ENCODE measurements at regions not wholly inside any gene's neighbourhood (a gene's known extent, or its start where the extent isn't known, plus 50 kb on each side); places are given as distances from the start of the nearest gene placed in this dataset.
"Not testable (repeated sequence)": the region's sequence is repeated elsewhere in the genome, so short reads cannot be mapped to it uniquely, and the experiment has no call there.

DNA sequence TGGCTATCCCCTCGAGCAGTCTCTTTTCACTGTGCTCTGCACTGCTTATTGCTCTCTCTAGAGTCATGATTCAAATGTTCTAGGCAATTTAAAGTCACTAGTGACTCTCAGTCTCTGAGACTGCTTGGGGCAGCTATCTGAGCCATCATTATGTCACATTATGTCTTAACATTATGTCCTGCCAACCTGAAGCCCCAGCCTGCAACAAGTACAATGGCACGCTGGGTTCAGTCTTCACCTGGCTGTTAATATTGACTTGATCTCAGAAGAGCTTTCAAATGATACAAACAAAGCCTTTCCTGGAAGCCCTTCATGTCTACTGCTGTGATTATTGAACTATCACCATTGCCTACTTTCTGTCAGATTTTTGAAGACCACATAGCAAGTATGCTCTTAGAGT, 128.1 kb upstream of the GRM7 start:
- DNase-seq, result no peak

DNA sequence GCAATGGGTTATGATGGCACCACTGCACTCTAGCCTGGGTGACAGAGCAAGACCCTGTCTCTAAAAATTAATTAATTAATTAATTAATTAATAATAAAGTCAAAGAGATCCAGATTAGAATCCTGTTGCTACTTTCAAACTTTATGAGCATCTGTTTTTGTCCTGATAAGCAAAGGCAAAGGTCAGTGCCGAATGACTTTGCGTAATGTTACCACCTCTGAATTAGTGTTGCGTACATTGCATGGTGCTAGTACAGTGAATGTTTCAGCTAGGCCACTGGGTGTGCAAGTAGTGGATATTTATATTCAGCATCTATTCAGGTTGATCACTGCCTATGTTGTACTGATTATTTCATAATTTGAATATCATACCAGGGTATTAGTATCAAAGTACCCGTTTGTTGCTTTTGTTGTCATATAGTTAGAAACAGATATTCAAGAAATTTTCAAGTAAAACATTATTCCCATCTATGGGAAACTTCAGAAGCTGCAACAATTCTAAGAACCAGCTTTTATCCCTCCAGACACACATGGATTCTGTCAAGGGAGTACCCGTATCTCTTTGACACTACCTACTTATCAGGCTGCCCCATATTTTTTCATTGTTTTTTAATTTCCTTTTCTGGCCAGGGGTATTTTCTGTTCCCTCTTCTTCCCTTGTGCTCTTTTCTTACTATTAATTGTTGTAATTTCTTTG, 127.1 kb upstream of the GRM7 start:
- no peak for DNase-seq

DNA sequence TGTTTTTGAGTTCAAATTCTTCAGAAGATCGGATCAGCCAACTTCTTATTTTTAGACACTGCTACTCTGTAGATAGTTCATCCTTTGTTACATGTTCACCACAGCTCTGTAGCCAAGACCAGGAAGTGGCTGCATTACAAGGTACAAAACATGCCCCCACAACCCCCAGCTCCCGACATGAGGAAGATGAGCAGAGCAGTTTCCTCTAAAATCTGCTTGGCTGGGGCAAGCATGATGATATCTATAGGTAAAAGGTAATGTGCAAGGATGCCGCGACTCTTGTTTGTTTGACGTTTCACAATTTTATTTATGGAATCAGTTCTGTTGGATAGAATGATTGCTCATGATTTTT, 126.5 kb upstream of the GRM7 start:
- DNase-seq, result no peak

- no peak for DNase-seq
These were observed 123.9 kb upstream of the GRM7 start for GRCh38 chr3:6736836-6737629.

- no peak for DNase-seq
These were observed 123.3 kb upstream of the GRM7 start for GRCh38 chr3:6737630-6738029.

DNA sequence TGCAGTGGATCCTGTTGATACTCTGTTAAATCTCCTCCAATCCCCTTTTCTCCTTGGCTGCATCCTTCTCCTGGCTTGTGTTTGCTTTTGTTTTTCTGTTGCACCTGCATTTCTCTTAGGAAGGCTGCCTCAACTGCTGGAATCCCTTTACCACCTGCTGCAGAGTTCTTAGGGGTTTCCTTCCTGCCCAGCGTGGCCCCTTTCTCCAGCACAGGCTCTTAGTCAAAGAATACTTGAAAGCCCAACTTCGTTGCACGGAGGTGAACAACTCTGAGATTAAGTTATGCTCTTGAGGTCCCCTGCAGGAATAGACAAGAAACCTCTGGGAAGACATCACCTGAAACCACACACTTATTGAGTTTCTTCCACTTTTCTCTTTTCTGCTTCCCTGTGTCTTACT, 121.6 kb upstream of the GRM7 start:
- no peak for DNase-seq

DNA sequence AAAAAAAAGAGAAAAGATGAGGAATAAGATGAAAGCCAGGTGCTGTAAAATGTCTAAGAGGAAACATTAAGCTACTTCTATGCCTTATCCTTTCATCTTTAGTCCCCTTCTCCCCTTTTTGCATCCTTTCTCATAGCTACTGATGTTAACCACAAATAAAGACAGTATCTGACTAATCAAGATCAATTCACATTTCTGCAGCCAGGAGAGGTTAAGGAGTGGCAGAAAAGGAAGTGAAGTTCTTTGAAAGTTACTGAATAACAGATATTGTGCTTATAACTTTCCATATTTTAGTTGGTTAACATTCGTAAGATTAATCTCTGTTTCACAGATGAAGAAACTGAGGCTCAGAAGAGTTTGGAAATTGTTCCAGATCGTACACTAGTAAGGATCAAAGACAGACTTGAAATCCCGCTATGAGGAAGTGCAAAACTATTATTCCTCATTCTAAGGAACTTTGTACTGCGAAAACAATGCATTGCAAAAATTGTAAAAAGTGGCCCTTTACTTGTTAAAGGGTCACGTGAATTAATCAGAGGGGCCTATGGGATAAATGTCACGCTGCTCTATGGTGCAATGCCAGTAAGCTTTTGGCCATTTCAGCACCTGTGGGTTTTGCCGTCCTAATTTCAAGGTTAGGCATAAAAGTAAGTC, 117.7 kb upstream of the GRM7 start:
- no peak for DNase-seq

- DNase-seq, result no peak
These were observed 114.5 kb upstream of the GRM7 start for GRCh38 chr3:6746443-6746842.

GRCh38 chr3:6747017-6747416, 113.9 kb upstream of the GRM7 start:
- no peak for DNase-seq

DNA sequence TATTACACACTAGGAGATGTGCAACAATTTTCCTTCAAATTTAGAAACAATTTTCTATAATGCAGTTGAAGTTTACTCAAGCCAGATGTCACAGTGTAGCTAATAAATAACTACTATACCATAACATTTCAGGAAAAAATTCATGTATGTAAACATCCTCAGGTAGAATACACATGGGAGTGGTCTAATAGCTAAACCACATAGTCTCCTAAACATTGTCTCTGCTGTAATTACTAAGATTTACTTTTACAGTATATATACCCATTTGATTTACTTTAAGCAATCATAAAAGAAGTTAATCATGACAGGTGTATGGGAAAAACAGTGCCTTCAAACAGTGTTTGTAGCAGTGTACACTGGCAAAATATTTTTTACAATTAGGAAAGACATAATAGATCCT, 110.1 kb upstream of the GRM7 start:
- DNase-seq, result no peak

- DNase-seq, result no peak
These were observed 107.4 kb upstream of the GRM7 start for GRCh38 chr3:6753536-6753935.

DNA sequence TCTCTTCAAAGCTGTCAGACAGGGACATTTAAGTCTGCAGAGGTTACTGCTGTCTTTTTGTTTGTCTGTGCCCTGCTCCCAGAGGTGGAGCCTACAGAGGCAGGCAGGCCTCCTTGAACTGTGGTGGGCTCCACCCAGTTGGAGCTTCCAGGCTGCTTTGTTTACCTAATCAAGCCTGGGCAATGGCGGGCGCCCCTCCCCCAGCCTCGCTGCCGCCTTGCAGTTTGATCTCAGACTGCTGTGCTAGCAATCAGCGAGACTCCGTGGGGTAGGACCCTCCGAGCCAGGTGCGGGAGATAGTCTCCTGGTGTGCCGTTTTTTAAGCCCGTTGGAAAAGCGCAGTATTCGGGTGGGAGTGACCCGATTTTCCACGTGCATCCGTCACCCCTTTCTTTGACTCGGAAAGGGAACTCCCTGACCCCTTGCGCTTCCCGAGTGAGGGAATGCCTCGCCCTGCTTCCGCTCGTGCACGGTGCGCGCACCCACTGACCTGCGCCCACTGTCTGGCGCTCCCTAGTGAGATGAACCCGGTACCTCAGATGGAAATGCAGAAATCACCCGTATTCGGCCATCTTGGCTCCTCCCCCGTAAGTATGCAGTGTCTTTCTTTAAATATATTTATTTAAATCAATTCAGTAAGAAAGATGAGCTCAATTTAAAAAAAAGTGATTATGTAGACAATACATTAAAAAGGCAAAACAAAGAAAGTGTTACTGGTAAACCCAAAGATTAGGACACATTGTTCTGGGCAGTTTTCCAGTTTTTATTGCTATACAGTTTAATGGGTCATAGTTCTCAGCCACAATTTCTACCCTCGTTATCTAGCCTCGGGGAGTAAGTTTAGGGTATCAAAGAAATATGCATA, 91.2 kb upstream of the GRM7 start:
- DNase-seq, result not testable (repeated sequence)

- DNase-seq, result no peak
These were observed 90.6 kb upstream of the GRM7 start for GRCh38 chr3:6770397-6770690.

GRCh38 chr3:6771171-6771570, 89.7 kb upstream of the GRM7 start:
- DNase-seq, result no peak

GRCh38 chr3:6779140-6779539, 81.8 kb upstream of the GRM7 start:
- no peak for DNase-seq

DNA sequence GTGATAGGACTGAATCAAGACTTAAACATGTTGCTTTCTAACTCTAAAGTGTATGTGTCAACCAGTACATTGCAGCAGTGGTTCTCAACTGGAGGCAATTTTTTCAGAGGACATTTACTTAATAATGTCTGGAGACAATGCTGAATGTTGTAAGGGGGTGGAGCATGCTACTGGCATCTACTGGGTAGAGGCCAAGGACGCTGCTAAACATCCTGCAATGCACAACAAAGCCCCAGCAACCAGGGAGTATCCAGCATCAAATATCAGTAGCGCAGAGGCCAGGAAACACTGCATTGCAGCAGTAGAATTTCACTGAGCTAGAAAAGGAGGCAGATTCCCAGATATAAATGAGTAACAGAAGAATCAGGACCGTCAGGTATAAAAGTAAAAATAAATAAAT, 79.8 kb upstream of the GRM7 start:
- no peak for DNase-seq

DNA sequence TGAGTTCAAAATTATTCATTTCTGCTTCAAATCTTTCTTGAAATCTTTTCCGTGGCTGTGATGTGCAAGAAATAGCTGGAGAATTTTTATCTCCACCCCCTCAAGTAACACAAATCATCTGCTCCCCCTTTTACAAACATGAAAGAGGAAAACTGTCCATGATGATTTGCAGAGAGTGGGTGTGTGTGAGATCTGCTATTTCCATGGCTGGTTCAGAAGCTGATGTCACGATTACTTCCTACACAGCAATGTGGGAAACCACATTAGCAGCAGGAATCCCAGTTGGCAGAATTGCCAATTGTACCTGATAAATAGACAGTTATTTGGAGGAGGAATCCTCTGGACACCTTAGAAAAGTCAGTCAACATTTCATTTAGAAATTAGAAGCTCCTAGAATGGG, 75.2 kb upstream of the GRM7 start:
- DNase-seq, result no peak

- DNase-seq, result peak; percentile 2
These were observed 69.8 kb upstream of the GRM7 start for GRCh38 chr3:6791161-6791560.

DNA sequence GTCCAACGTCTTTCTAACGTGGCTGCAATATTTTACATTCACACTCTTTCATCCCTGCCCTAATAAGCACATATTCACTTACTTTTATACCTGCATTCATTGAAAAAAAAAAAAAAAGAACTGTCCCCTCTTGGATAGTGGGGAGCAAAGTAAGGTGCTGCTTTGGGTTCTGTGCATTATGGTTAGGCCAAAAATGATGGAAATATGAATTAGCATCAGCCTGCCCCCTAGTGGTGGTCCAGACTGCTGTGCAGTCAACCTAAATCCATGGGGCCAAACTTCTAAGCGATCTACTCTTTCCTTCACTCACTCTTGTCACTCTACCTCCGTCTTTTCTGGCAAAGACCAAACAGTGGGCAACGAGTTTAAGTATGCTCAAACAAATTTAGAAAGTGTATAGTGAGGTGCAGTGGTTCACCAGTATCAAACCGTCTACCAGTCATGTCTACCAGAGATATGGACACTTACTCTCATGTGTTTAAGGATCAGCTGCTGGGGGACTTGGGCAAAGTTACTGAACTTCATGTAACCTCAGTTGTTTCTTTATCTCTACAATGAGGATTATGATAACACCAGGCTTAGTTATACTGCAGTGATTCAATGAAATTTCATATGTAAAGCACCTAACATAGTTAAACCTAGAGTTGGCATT, 61.5 kb upstream of the GRM7 start:
- DNase-seq, result peak; percentile 8

GRCh38 chr3:6803619-6804018, 57.3 kb upstream of the GRM7 start:
- no peak for DNase-seq

DNA sequence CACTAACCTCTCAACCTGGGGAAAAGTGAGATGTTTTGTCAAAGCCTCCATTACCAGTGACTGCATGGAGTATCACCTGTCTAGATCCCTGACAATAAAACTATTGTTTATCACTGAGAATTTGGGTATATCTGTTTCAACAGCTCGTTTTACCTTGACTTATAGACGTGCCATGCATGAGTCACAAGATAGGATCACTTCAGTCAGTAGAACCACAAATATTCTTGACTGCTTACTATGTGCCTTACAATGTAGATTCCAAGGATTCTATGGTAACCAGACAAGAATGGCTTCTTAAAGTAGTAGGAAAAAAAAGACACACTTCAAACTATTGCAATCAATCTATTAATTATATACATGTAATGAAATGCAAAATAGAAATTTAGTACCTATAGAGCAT, 55.7 kb upstream of the GRM7 start:
- peak; percentile 71 for DNase-seq

DNA sequence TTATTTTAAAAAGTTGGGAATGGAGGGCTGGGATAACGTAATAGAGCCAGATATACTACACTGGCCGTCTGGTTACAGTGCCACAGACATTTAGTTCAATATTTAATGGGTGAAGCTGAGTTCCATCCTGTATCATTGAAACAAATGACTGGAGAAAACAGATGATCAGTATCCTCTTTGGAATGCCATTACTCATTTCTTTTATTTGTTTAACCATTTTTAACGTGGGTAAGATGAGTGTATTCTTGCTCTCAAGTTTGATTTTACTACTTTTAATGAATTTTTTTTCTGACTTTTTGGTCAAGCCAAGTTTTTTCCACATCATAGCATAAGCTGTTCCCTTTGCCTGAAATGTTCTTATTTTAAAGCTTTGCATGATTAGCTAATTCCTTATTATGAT, 53.9 kb upstream of the GRM7 start:
- DNase-seq, result peak; percentile 58
